ENCODE measurements at regions not wholly inside any gene's neighbourhood (a gene's known extent, or its start where the extent isn't known, plus 50 kb on each side); places are given as distances from the start of the nearest gene placed in this dataset.

DNA sequence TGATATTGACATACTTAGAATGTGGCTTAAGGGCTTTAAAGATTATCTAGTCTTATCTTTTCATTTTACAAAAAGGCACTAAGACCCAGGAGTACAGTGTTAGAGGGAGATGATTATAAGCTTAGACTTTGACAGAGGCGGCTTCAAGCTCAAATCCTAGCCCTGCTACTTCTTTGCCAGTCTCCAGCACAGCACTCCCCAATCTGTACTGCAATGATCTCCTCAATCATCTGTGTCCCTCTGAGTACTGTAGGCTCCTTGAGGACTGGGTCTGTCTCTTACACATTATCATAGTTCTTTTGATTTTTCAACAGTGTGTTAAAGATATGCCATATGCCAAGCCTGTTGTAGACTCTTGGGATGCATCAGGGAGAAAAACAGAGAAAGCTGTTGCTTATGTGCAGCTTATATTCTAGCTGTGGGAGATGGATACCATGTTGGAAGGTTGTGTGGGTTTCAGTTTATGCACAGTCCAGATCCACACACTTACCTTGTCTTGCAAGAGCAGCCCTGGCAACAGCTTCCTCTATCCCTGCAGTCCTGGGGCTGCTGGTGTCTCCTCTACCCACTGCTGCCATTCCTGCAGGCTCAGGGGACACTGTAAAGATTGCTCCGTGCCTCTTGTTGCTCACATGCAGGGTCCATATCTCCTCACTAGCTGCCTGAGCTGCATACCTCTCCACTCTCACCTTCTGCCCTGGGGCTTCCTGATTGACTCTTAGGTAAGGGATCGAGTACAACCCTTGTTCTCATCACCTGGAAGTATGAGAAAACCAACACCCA is 103.9 kb upstream of the TSPAN2 start:
- TF ChIP-seq POLR2A (IDR thresholded peaks at IDR 0.05; ENCODE audit: low read length): no peak
- TF ChIP-seq GATA1 (IDR thresholded peaks at IDR 0.05; ENCODE audit: low read depth, low read length): no peak

Data from erythroblast (primary cell).